ENCODE measurements at regions not wholly inside any gene's neighbourhood (a gene's known extent, or its start where the extent isn't known, plus 50 kb on each side); places are given as distances from the start of the nearest gene placed in this dataset.

GRCh38 chr20:50310673-50311051 lies 120.0 kb downstream of the CEBPB start:
- TF ChIP-seq, protein P1, sequence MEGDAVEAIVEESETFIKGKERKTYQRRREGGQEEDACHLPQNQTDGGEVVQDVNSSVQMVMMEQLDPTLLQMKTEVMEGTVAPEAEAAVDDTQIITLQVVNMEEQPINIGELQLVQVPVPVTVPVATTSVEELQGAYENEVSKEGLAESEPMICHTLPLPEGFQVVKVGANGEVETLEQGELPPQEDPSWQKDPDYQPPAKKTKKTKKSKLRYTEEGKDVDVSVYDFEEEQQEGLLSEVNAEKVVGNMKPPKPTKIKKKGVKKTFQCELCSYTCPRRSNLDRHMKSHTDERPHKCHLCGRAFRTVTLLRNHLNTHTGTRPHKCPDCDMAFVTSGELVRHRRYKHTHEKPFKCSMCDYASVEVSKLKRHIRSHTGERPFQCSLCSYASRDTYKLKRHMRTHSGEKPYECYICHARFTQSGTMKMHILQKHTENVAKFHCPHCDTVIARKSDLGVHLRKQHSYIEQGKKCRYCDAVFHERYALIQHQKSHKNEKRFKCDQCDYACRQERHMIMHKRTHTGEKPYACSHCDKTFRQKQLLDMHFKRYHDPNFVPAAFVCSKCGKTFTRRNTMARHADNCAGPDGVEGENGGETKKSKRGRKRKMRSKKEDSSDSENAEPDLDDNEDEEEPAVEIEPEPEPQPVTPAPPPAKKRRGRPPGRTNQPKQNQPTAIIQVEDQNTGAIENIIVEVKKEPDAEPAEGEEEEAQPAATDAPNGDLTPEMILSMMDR (IDR thresholded peaks at IDR 0.05; ENCODE audit: borderline replicate concordance, insufficient read depth, low read depth, low read length): no peak
- no peak overlapping the region for H3K4me3 ChIP-seq (ENCODE audit: low read depth, low read length)

DNA sequence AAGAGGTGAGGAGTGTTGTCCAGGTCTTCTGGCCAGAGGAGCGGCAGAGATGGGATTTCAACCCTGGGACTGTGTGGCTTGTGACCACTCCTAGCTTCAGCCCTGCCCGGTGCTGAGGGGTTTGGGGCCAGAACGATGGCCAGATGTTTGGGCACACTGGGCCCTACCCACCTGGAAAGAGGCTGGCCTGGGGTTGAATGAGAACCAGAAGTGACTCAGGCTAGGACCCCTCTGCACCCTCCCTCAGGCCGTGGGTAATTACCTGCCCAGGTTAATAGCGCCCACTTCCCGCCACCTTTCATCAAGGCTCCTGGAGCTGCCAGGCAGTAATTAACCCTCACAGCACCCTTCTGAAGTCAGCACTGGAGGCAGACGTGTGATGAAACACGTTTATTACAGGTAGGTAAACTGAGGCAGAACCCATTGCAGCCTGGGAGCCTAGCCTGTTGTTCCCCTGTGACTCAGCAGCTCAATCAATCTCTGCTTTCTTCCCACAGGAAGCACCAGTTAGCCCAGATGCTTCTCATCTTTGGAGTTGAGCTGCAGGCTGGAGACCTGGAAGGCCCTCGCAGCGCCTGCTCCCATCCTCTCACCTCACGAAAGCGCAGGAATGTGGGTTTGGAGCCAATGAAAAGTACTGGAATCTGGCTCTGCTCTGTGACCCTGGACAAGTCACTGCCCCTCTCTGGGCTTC lies 120.8 kb downstream of the CEBPB start:
- TF ChIP-seq, protein P1 (IDR thresholded peaks at IDR 0.05; ENCODE audit: borderline replicate concordance, insufficient read depth, low read depth, low read length): no peak
- no peak overlapping the region for H3K4me3 ChIP-seq (ENCODE audit: low read depth, low read length)

- TF ChIP-seq, protein P1 (IDR thresholded peaks at IDR 0.05; ENCODE audit: borderline replicate concordance, insufficient read depth, low read depth, low read length): no peak
- H3K4me3 ChIP-seq (ENCODE audit: low read depth, low read length): no peak overlapping the region
Measured at GRCh38 chr20:50312002-50312681, 121.5 kb downstream of the CEBPB start.

- TF ChIP-seq, protein P1 (IDR thresholded peaks at IDR 0.05; ENCODE audit: borderline replicate concordance, insufficient read depth, low read depth, low read length): no peak
- H3K4me3 ChIP-seq (ENCODE audit: low read depth, low read length): no peak overlapping the region
Measured at GRCh38 chr20:50312682-50313521, 122.3 kb downstream of the CEBPB start.

DNA sequence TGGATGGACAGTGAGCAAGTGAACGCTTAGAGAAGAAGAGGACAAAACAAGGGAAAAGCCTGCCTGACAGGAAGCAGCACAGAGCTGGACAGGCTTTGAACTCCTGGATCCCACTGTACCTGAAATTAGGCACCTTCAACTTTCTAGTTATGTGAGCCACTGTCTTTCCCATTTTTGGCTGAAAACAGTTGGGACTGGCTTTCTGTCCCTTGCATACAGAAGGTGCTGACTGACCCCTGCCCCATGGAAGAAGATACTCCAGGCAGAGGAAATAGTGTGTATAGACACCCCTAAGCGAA lies 122.8 kb downstream of the CEBPB start:
- TF ChIP-seq, protein P1 (IDR thresholded peaks at IDR 0.05; ENCODE audit: borderline replicate concordance, insufficient read depth, low read depth, low read length): no peak
- H3K4me3 ChIP-seq (ENCODE audit: low read depth, low read length): no peak overlapping the region

DNA sequence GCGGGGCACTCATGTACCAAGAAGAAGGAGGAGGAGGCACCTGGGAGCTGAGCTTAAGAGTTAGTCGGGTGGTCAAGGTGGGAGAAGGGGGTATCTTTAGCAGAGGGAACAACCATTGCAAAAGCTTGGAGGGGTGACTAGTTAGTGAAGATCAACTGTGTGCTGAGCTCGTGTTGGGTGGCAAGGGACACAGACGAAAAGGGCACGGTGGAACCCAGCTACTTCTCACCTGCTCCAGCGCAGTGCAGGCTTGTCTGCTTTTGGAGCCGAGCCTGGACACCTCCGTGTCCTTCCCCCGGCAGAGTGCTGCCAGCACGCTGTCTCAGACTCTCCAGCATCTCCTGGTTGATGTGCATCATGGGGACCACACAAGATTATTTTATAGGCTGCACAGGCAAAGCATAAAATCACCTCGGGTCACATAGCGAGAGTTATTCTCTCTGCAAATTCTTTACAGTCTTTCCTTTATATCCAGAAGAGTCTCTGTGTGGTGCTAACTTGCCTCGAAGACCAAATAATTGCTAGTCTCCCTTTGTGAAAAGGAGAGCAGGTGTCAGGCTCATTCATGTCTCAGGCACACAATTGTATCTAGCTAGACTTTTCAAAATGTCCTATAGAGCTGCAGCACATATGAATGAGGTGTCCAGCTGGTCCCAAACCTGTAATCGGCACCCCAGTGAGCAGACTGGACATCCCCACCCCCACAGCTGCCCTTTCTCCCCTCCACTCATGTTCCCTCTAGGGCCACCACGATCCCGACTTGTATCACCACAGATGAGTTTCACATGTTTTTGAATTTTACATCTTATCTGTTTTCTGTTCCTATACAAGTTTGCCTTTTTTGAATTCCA lies 123.4 kb downstream of the CEBPB start:
- H3K4me3 ChIP-seq (ENCODE audit: low read depth, low read length): no peak overlapping the region
- TF ChIP-seq, protein P1 (IDR thresholded peaks at IDR 0.05; ENCODE audit: borderline replicate concordance, insufficient read depth, low read depth, low read length): no peak

Measured in GM12875 (cell line).